MCF 10A (cell line): ENCODE measurements at regions not wholly inside any gene's neighbourhood (a gene's known extent, or its start where the extent isn't known, plus 50 kb on each side); places are given as distances from the start of the nearest gene placed in this dataset.
"Not testable (repeated sequence)": the region's sequence is repeated elsewhere in the genome, so short reads cannot be mapped to it uniquely, and the experiment has no call there.

ENCODE experiments used
- BruUV-seq: library from RNA; stranded (reverse); fragments of 400-500 nt; replicated peaks from 2 replicates; lab custom pipeline; 2021; lab: Mats Ljungman, UMichigan
- CTCF ChIA-PET: fragments of 300-600 bp; sonication (Branson Sonifier 250); formaldehyde crosslinking; extraction: SDS; loops from one replicate; lab custom pipeline; 2021; ENCODE audit warnings: antibody characterized with exemption, inconsistent platforms; lab: Yijun Ruan, JAX
- POLR2A ChIA-PET: fragments of 300-600, 350-650 bp; sonication (Branson Sonifier 250); formaldehyde crosslinking; extraction: SDS; loops from one replicate; lab custom pipeline; 2020; ENCODE audit warnings: antibody characterized with exemption, inconsistent platforms; lab: Yijun Ruan, JAX
- DNase-seq: peaks from one replicate; pipeline ENCODE4 v3.0.0-alpha.2; 2018; ENCODE audit not compliant: unreplicated experiment
- H3K27ac Mint-ChIP-seq: one replicate; pipeline ENCODE4 v1.8.0; 2022; ENCODE audit warnings: mild to moderate bottlenecking, low read depth, mixed read lengths; ENCODE audit not compliant: unreplicated experiment
- H3K27me3 Mint-ChIP-seq: one replicate; pipeline ENCODE4 v1.8.0; 2022; ENCODE audit warnings: mixed read lengths; ENCODE audit not compliant: insufficient read depth, unreplicated experiment
- H3K36me3 Mint-ChIP-seq: one replicate; pipeline ENCODE4 v1.8.0; 2022; ENCODE audit warnings: mild to moderate bottlenecking, moderate library complexity, mixed read lengths; ENCODE audit not compliant: insufficient read depth, unreplicated experiment
- H3K4me1 Mint-ChIP-seq: one replicate; pipeline ENCODE4 v1.8.0; 2022; ENCODE audit warnings: mixed read lengths; ENCODE audit not compliant: insufficient read depth, unreplicated experiment
- H3K4me3 Mint-ChIP-seq: one replicate; pipeline ENCODE4 v1.8.0; 2022; ENCODE audit warnings: mild to moderate bottlenecking, moderate library complexity, mixed read lengths; ENCODE audit not compliant: unreplicated experiment
- H3K9me3 Mint-ChIP-seq: one replicate; pipeline ENCODE4 v1.8.0; 2022; ENCODE audit warnings: mixed read lengths; ENCODE audit not compliant: unreplicated experiment
- CTCF ChIP-seq: fragments of 200-600 bp; IDR thresholded peaks from one replicate; pipeline ENCODE4 v1.8.0; 2022; ENCODE audit warnings: antibody characterized with exemption, mild to moderate bottlenecking; ENCODE audit not compliant: unreplicated experiment
- intact Hi-C: fragments of 100-400 bp; cut with micrococcal nuclease; formaldehyde crosslinking; loops from 2 replicates; pipeline ENCODE4 v1.14.1; 2022

GRCh38 chr11:24171869-24172268 is 325.0 kb upstream of the LUZP2 start:
- H3K9me3 Mint-ChIP-seq, result no peaks in the 10 kb centered on the region
- no peak for TF ChIP-seq CTCF
- peaks cover 12% of the 10 kb centered on the region for H3K27me3 Mint-ChIP-seq
- ChIA-PET CTCF (no interaction called here), POLR2A (no interaction called here)
- H3K27ac Mint-ChIP-seq, result no peak overlapping the region
- no peak for DNase-seq
- intact Hi-C loops, result no loop called here
- no peak overlapping the region for H3K4me3 Mint-ChIP-seq
- no peaks in the 10 kb centered on the region for H3K4me1 Mint-ChIP-seq
- BruUV-seq, result no TSS peak
- no peaks in the 10 kb centered on the region for H3K36me3 Mint-ChIP-seq

GRCh38 chr11:24181395-24182047 is 315.3 kb upstream of the LUZP2 start:
- H3K36me3 Mint-ChIP-seq, result no peaks in the 10 kb centered on the region
- ChIA-PET POLR2A (no interaction called here), CTCF (no interaction called here)
- no peak for TF ChIP-seq CTCF
- intact Hi-C loops, result no loop called here
- H3K4me3 Mint-ChIP-seq, result no peak overlapping the region
- no peaks in the 10 kb centered on the region for H3K9me3 Mint-ChIP-seq
- DNase-seq, result no peak
- no TSS peak for BruUV-seq
- no peaks in the 10 kb centered on the region for H3K4me1 Mint-ChIP-seq
- peaks cover 25% of the 10 kb centered on the region for H3K27me3 Mint-ChIP-seq
- no peak overlapping the region for H3K27ac Mint-ChIP-seq

- H3K36me3 Mint-ChIP-seq, POLR2A ChIA-PET, DNase-seq, H3K4me1 Mint-ChIP-seq, H3K27me3 Mint-ChIP-seq, H3K9me3 Mint-ChIP-seq, intact Hi-C loops, H3K27ac Mint-ChIP-seq, H3K4me3 Mint-ChIP-seq, CTCF ChIA-PET, BruUV-seq: not testable (repeated sequence)
These were observed 311.3 kb upstream of the LUZP2 start for GRCh38 chr11:24185535-24185934.

GRCh38 chr11:24196733-24197132 is 300.1 kb upstream of the LUZP2 start:
- no peaks in the 10 kb centered on the region for H3K36me3 Mint-ChIP-seq
- TF ChIP-seq CTCF, result no peak
- intact Hi-C loops, result no loop called here
- DNase-seq, result no peak
- ChIA-PET CTCF (no interaction called here), POLR2A (no interaction called here)
- no peaks in the 10 kb centered on the region for H3K27me3 Mint-ChIP-seq
- no TSS peak for BruUV-seq
- no peaks in the 10 kb centered on the region for H3K9me3 Mint-ChIP-seq
- no peak overlapping the region for H3K4me3 Mint-ChIP-seq
- H3K27ac Mint-ChIP-seq, result no peak overlapping the region
- H3K4me1 Mint-ChIP-seq, result no peaks in the 10 kb centered on the region

- H3K36me3 Mint-ChIP-seq, result no peaks in the 10 kb centered on the region
- no peak overlapping the region for H3K27ac Mint-ChIP-seq
- no peaks in the 10 kb centered on the region for H3K4me1 Mint-ChIP-seq
- no peak overlapping the region for H3K4me3 Mint-ChIP-seq
- DNase-seq, result no peak
- intact Hi-C loops, result no loop called here
- no peaks in the 10 kb centered on the region for H3K9me3 Mint-ChIP-seq
- POLR2A ChIA-PET, result no interaction called here
- BruUV-seq, result no TSS peak
- TF ChIP-seq CTCF, result no peak
- H3K27me3 Mint-ChIP-seq, result no peaks in the 10 kb centered on the region
- CTCF ChIA-PET, result no interaction called here
These were observed 298.4 kb upstream of the LUZP2 start for GRCh38 chr11:24198481-24198880.
